MM.1S (cell line): ENCODE measurements at regions not wholly inside any gene's neighbourhood (a gene's known extent, or its start where the extent isn't known, plus 50 kb on each side); places are given as distances from the start of the nearest gene placed in this dataset.

ENCODE experiments used
- CTCF ChIP-seq: fragments of 300-600 bp; sonication (generic); IDR thresholded peaks from 2 replicates; pipeline ENCODE4 v1.5.1; 2016; ENCODE audit warnings: antibody characterized with exemption, low read length, mixed read lengths
- EZH2phosphoT487 ChIP-seq: fragments of 300-600 bp; sonication (generic); IDR thresholded peaks from 2 replicates; pipeline ENCODE4 v1.6.1; 2018; ENCODE audit warnings: antibody characterized with exemption, low read length

- TF ChIP-seq CTCF = no peak
- TF ChIP-seq EZH2phosphoT487 = no peak
These were observed 479.9 kb upstream of the TNP1 start for GRCh38 chr2:217339753-217340152.
